HS-27A (cell line): ENCODE measurements at regions not wholly inside any gene's neighbourhood (a gene's known extent, or its start where the extent isn't known, plus 50 kb on each side); places are given as distances from the start of the nearest gene placed in this dataset.
"Not testable (repeated sequence)": the region's sequence is repeated elsewhere in the genome, so short reads cannot be mapped to it uniquely, and the experiment has no call there.

ENCODE experiments used
- DNase-seq: peaks from one replicate; pipeline ENCODE4 v3.0.0-alpha.2; 2012; ENCODE audit warnings: low read depth, missing footprints

GRCh38 chr14:34300330-34300729, 161.7 kb downstream of the SPTSSA start:
- DNase-seq = no peak

GRCh38 chr14:34299360-34299759, 162.7 kb downstream of the SPTSSA start:
- no peak for DNase-seq

GRCh38 chr14:34297786-34298520, 164.1 kb downstream of the SPTSSA start:
- no peak for DNase-seq

GRCh38 chr14:34283590-34283989, 178.4 kb downstream of the SPTSSA start:
- DNase-seq = no peak

GRCh38 chr14:34277191-34277590, 184.8 kb downstream of the SPTSSA start:
- no peak for DNase-seq

- DNase-seq = no peak
Observed at GRCh38 chr14:34275530-34275929, 186.5 kb downstream of the SPTSSA start.

GRCh38 chr14:34275078-34275477, 187.0 kb downstream of the SPTSSA start:
- DNase-seq = no peak

GRCh38 chr14:34273716-34274115, 188.3 kb downstream of the SPTSSA start:
- not testable (repeated sequence) for DNase-seq

GRCh38 chr14:34270361-34270760, 191.7 kb downstream of the SPTSSA start:
- DNase-seq = no peak

- no peak for DNase-seq
Observed at GRCh38 chr14:34266344-34266743, 195.7 kb downstream of the SPTSSA start.

GRCh38 chr14:34262127-34262910, 199.7 kb downstream of the SPTSSA start:
- DNase-seq = no peak

GRCh38 chr14:34259996-34260395, 202.0 kb downstream of the SPTSSA start:
- no peak for DNase-seq

- no peak for DNase-seq
Observed at GRCh38 chr14:34258318-34258717, 203.7 kb downstream of the SPTSSA start.

- DNase-seq = no peak
Observed at GRCh38 chr14:34257505-34257904, 204.5 kb downstream of the SPTSSA start.

GRCh38 chr14:34256223-34256622, 205.8 kb downstream of the SPTSSA start:
- no peak for DNase-seq

- DNase-seq = no peak
Observed at GRCh38 chr14:34254571-34254970, 207.5 kb downstream of the SPTSSA start.

- DNase-seq = no peak
Observed at GRCh38 chr14:34254031-34254430, 208.0 kb downstream of the SPTSSA start.

- DNase-seq = no peak
Observed at GRCh38 chr14:34252227-34252626, 209.8 kb downstream of the SPTSSA start.

- DNase-seq = no peak
Observed at GRCh38 chr14:34251662-34252061, 210.4 kb downstream of the SPTSSA start.

- no peak for DNase-seq
Observed at GRCh38 chr14:34250959-34251358, 211.1 kb downstream of the SPTSSA start.

GRCh38 chr14:34247605-34248004, 214.4 kb downstream of the SPTSSA start:
- DNase-seq = no peak

GRCh38 chr14:34246206-34246605, 215.8 kb downstream of the SPTSSA start:
- no peak for DNase-seq

- no peak for DNase-seq
Observed at GRCh38 chr14:34243401-34243800, 218.6 kb downstream of the SPTSSA start.
